ENCODE measurements at regions not wholly inside any gene's neighbourhood (a gene's known extent, or its start where the extent isn't known, plus 50 kb on each side); places are given as distances from the start of the nearest gene placed in this dataset.

- TF ChIP-seq, protein P1, sequence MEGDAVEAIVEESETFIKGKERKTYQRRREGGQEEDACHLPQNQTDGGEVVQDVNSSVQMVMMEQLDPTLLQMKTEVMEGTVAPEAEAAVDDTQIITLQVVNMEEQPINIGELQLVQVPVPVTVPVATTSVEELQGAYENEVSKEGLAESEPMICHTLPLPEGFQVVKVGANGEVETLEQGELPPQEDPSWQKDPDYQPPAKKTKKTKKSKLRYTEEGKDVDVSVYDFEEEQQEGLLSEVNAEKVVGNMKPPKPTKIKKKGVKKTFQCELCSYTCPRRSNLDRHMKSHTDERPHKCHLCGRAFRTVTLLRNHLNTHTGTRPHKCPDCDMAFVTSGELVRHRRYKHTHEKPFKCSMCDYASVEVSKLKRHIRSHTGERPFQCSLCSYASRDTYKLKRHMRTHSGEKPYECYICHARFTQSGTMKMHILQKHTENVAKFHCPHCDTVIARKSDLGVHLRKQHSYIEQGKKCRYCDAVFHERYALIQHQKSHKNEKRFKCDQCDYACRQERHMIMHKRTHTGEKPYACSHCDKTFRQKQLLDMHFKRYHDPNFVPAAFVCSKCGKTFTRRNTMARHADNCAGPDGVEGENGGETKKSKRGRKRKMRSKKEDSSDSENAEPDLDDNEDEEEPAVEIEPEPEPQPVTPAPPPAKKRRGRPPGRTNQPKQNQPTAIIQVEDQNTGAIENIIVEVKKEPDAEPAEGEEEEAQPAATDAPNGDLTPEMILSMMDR (conservative IDR thresholded peaks at IDR 0.05; ENCODE audit: low read depth, low read length), result no peak
- no peak for TF ChIP-seq POLR2A (IDR thresholded peaks at IDR 0.05; ENCODE audit: low read depth, low read length)
- TF ChIP-seq CEBPB (IDR thresholded peaks at IDR 0.05; ENCODE audit: low read depth, low read length), result no peak
- TF ChIP-seq SMC3 (IDR thresholded peaks at IDR 0.05; ENCODE audit: low read depth, low read length), result no peak
- TF ChIP-seq, protein P2, sequence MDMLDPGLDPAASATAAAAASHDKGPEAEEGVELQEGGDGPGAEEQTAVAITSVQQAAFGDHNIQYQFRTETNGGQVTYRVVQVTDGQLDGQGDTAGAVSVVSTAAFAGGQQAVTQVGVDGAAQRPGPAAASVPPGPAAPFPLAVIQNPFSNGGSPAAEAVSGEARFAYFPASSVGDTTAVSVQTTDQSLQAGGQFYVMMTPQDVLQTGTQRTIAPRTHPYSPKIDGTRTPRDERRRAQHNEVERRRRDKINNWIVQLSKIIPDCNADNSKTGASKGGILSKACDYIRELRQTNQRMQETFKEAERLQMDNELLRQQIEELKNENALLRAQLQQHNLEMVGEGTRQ (IDR thresholded peaks at IDR 0.05; ENCODE audit: low read depth, low read length), result no peak
- no peak for TF ChIP-seq RCOR1 (IDR thresholded peaks at IDR 0.05; ENCODE audit: insufficient replicate concordance, low read length)
Measured at GRCh38 chr4:137213372-137214173, 318.7 kb downstream of the PCDH18 start.

Measured in IMR-90 (cell line).